ENCODE measurements at regions not wholly inside any gene's neighbourhood (a gene's known extent, or its start where the extent isn't known, plus 50 kb on each side); places are given as distances from the start of the nearest gene placed in this dataset.

GRCh38 chr4:138405934-138406567, 163.9 kb upstream of the SLC7A11 start:
- H3K4me2 ChIP-seq (ENCODE audit: low read depth, low read length): no peak overlapping the region
- H4K8ac ChIP-seq (ENCODE audit: low read depth in 2 of 2, low read length in 2 of 2): no peak overlapping the region
- H2AK9ac ChIP-seq (replicated peaks; ENCODE audit: low read depth, low read length, poor library complexity): no peak overlapping the region
- no peaks in the 10 kb centered on the region for H3K79me1 ChIP-seq (ENCODE audit: low read depth in 1 of 2, low read length in 2 of 2)
- no peak overlapping the region for H3K14ac ChIP-seq (replicated peaks; ENCODE audit: low read depth, low read length)
- no peak overlapping the region for H2AFZ ChIP-seq (replicated peaks; ENCODE audit: low read length, poor library complexity)
- peaks cover 11% of the 10 kb centered on the region for H3K4me1 ChIP-seq (ENCODE audit: control insufficient read depth, insufficient read depth, low read length)
- no peak overlapping the region for H4K91ac ChIP-seq (ENCODE audit: insufficient read depth, low read depth, low read length)
- no TSS peak for BruUV-seq (replicated peaks)
- H2BK15ac ChIP-seq (ENCODE audit: low read depth, low read length): no peak overlapping the region
- ChIA-PET CTCF (no interaction called here), POLR2A (ENCODE audit: unreplicated experiment) (no interaction called here)
- no peak overlapping the region for H2BK120ac ChIP-seq (ENCODE audit: low read depth, low read length)
- 0 out of 2 replicates have a peak, but pooled peaks have one; percentile 22 for TF ChIP-seq FOS (IDR thresholded peaks at IDR 0.05; ENCODE audit: low read depth, low read length)
- TF ChIP-seq MAFK (IDR thresholded peaks at IDR 0.05; ENCODE audit: low read depth, low read length): no peak
- TF ChIP-seq ELK1 (IDR thresholded peaks at IDR 0.05; ENCODE audit: borderline replicate concordance, low read depth, low read length): no peak
- no peak for TF ChIP-seq RFX5 (IDR thresholded peaks at IDR 0.05; ENCODE audit: low read depth, low read length)
- TF ChIP-seq MAZ (IDR thresholded peaks at IDR 0.05; ENCODE audit: borderline replicate concordance, low read depth, low read length): no peak
- TF ChIP-seq SMC3 (IDR thresholded peaks at IDR 0.05; ENCODE audit: low read depth, low read length): no peak
- TF ChIP-seq MXI1 (IDR thresholded peaks at IDR 0.05; ENCODE audit: borderline replicate concordance, low read depth, low read length): no peak
- TF ChIP-seq BHLHE40 (IDR thresholded peaks at IDR 0.05; ENCODE audit: low read depth, low read length): peak; percentile 80
- TF ChIP-seq POLR2A (IDR thresholded peaks at IDR 0.05; ENCODE audit: low read depth, low read length): no peak
- TF ChIP-seq CEBPB (IDR thresholded peaks at IDR 0.05; ENCODE audit: low read depth, low read length): peak; percentile 89
- no peak for TF ChIP-seq CTCF (conservative IDR thresholded peaks at IDR 0.05; ENCODE audit: low read depth, low read length)
- no peak overlapping the region for H4K5ac ChIP-seq (ENCODE audit: low read depth, low read length)
- peaks cover 7% of the 10 kb centered on the region for H3K9me1 ChIP-seq (ENCODE audit: insufficient read depth, low read length)
- no peaks in the 10 kb centered on the region for H4K20me1 ChIP-seq (ENCODE audit: insufficient read depth, low read length)
- intact Hi-C loops (cut with micrococcal nuclease) (no loop called here), dilution Hi-C loops (cut with HindIII; ENCODE audit: low sequenced_read_pairs, unreplicated experiment) (no loop called here), in situ Hi-C loops (cut with MboI; ENCODE audit: low sequenced_read_pairs) (no loop called here)
- H3K9me3 ChIP-seq (ENCODE audit: control insufficient read depth, insufficient read depth, low read length): no peaks in the 10 kb centered on the region
- no peak overlapping the region for H2AK5ac ChIP-seq (ENCODE audit: low read depth, low read length)
- H2BK5ac ChIP-seq (ENCODE audit: low read depth, low read length, poor library complexity, severe bottlenecking): no peak overlapping the region
- H3K27me3 ChIP-seq (ENCODE audit: control insufficient read depth, insufficient read depth, low read length): no peaks in the 10 kb centered on the region
- H3K27ac ChIP-seq (ENCODE audit: insufficient read depth, low read length): no peak overlapping the region
- H3K18ac ChIP-seq (ENCODE audit: low read depth, low read length): no peak overlapping the region
- H3K36me3 ChIP-seq (ENCODE audit: control insufficient read depth, insufficient read depth, low read length): no peaks in the 10 kb centered on the region
- no peak overlapping the region for H3K23ac ChIP-seq (ENCODE audit: low read depth, low read length)
- DNase-seq: peak; percentile 72
- ATAC-seq (ENCODE audit: low read depth): peak; percentile 64
- no peak overlapping the region for H3K4me3 ChIP-seq (ENCODE audit: insufficient read depth, low read depth, low read length)
- WGBS, 2 experiments (ENCODE audit: extremely low coverage in 2 of 2, insufficient read length in 1 of 2): no CpG with 5 or more reads among the region's 1 CpG
- H3K56ac ChIP-seq (ENCODE audit: extremely low read depth, insufficient read depth, low read length): no peak overlapping the region
- H2BK20ac ChIP-seq (ENCODE audit: low read depth, low read length): no peak overlapping the region
- H3K4ac ChIP-seq (ENCODE audit: low read depth, low read length): no peak overlapping the region
- no peak overlapping the region for H3K9ac ChIP-seq (ENCODE audit: low read depth, low read length)
